DMS79 treated with DMSO at 0.1 percent for 48 hours (cell line): ENCODE measurements at regions not wholly inside any gene's neighbourhood (a gene's known extent, or its start where the extent isn't known, plus 50 kb on each side); places are given as distances from the start of the nearest gene placed in this dataset.

ENCODE experiments used
- DNase-seq: peaks from one replicate; lab custom pipeline; 2025; lab: John Stamatoyannopoulos, UW

GRCh38 chr2:239531456-239532241 is 130.8 kb upstream of the HDAC4 start:
- no peak for DNase-seq

GRCh38 chr2:239530749-239531316 is 130.0 kb upstream of the HDAC4 start:
- no peak for DNase-seq

- DNase-seq: no peak
These were observed 128.6 kb upstream of the HDAC4 start for GRCh38 chr2:239529313-239530015.

- no peak for DNase-seq
These were observed 128.1 kb upstream of the HDAC4 start for GRCh38 chr2:239528883-239529282.

GRCh38 chr2:239528146-239528545 is 127.3 kb upstream of the HDAC4 start:
- no peak for DNase-seq

GRCh38 chr2:239526666-239527415 is 126.0 kb upstream of the HDAC4 start:
- DNase-seq: no peak

GRCh38 chr2:239526038-239526437 is 125.2 kb upstream of the HDAC4 start:
- DNase-seq: no peak

- no peak for DNase-seq
These were observed 123.1 kb upstream of the HDAC4 start for GRCh38 chr2:239523954-239524330.

- no peak for DNase-seq
These were observed 122.5 kb upstream of the HDAC4 start for GRCh38 chr2:239523147-239523953.

- DNase-seq: no peak
These were observed 121.9 kb upstream of the HDAC4 start for GRCh38 chr2:239522740-239523119.

- no peak for DNase-seq
These were observed 121.4 kb upstream of the HDAC4 start for GRCh38 chr2:239522002-239522739.

- no peak for DNase-seq
These were observed 120.6 kb upstream of the HDAC4 start for GRCh38 chr2:239521518-239521815.

GRCh38 chr2:239520811-239521517 is 120.1 kb upstream of the HDAC4 start:
- no peak for DNase-seq

GRCh38 chr2:239519921-239520585 is 119.2 kb upstream of the HDAC4 start:
- no peak for DNase-seq

GRCh38 chr2:239519089-239519920 is 118.5 kb upstream of the HDAC4 start:
- peak; percentile 84 for DNase-seq

GRCh38 chr2:239518286-239519088 is 117.7 kb upstream of the HDAC4 start:
- no peak for DNase-seq

- no peak for DNase-seq
These were observed 116.9 kb upstream of the HDAC4 start for GRCh38 chr2:239517686-239518085.

- no peak for DNase-seq
These were observed 116.1 kb upstream of the HDAC4 start for GRCh38 chr2:239516954-239517305.
